Endothelial cell of umbilical vein (primary cell): ENCODE measurements at regions not wholly inside any gene's neighbourhood (a gene's known extent, or its start where the extent isn't known, plus 50 kb on each side); places are given as distances from the start of the nearest gene placed in this dataset.

Experiments
- EZH2 ChIP-seq: IDR thresholded peaks from 2 replicates; pipeline ENCODE4 v1.6.1; 2012; ENCODE audit warnings: borderline replicate concordance, low read depth, mild to moderate bottlenecking, moderate library complexity, low read length, inconsistent platforms; ENCODE audit not compliant: severe bottlenecking
- FOS ChIP-seq: IDR thresholded peaks from 2 replicates; pipeline ENCODE4 v1.6.1; 2011; ENCODE audit warnings: mild to moderate bottlenecking, low read length, moderate library complexity, borderline replicate concordance; ENCODE audit not compliant: insufficient read depth
- POLR2A ChIP-seq: IDR thresholded peaks from 2 replicates; pipeline ENCODE4 v1.6.1; 2012; ENCODE audit warnings: low read depth, mild to moderate bottlenecking, control low read depth, low read length
- POLR2AphosphoS5 ChIP-seq: IDR thresholded peaks from 2 replicates; pipeline ENCODE4 v1.6.1; 2012; ENCODE audit warnings: low read depth, mild to moderate bottlenecking, control low read depth, low read length, moderate library complexity; ENCODE audit not compliant: insufficient read depth
- TF ChIP-seq, protein P1 (sequence below), 2 donors: IDR thresholded peaks; 1 replicate in 1 of 2; 2 replicates in 1 of 2; pipeline ENCODE4 v1.5.1; 2011; ENCODE audit warnings: low read length in 2 of 2, mild to moderate bottlenecking in 2 of 2, moderate library complexity in 2 of 2, control low read depth in 1 of 2, inconsistent platforms in 1 of 2, low read depth in 1 of 2; ENCODE audit not compliant: insufficient read depth in 1 of 2; ENCODE audit errors: extremely low read depth in 1 of 2
- TF ChIP-seq, protein P2 (sequence below): IDR thresholded peaks from 2 replicates; pipeline ENCODE4 v1.6.1; 2011; ENCODE audit not compliant: insufficient read depth, insufficient read length

DNA sequence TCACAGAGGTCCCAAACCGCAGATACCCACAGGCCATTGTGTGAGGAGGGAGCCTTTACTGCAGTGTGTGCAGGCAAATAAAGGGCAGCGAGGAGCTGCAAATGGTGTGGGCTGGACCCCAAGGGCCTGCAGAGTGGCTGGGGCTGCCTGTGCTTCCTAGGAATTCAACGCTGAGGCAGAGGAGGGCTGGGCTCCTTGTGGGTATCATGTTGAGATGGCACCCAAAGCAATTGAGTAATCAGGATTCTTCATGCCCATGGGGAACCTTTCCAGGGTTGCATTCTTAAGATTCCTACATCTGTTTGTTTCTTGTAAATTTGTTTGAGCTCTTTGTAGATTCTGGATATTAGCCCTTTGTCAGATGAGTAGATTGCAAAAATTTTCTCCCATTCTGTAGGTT lies 85.4 kb upstream of the LIPC start:
- no peak for TF ChIP-seq POLR2AphosphoS5
- TF ChIP-seq, protein P1, sequence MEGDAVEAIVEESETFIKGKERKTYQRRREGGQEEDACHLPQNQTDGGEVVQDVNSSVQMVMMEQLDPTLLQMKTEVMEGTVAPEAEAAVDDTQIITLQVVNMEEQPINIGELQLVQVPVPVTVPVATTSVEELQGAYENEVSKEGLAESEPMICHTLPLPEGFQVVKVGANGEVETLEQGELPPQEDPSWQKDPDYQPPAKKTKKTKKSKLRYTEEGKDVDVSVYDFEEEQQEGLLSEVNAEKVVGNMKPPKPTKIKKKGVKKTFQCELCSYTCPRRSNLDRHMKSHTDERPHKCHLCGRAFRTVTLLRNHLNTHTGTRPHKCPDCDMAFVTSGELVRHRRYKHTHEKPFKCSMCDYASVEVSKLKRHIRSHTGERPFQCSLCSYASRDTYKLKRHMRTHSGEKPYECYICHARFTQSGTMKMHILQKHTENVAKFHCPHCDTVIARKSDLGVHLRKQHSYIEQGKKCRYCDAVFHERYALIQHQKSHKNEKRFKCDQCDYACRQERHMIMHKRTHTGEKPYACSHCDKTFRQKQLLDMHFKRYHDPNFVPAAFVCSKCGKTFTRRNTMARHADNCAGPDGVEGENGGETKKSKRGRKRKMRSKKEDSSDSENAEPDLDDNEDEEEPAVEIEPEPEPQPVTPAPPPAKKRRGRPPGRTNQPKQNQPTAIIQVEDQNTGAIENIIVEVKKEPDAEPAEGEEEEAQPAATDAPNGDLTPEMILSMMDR (IDR thresholded peaks at IDR 0.05; ENCODE audit: extremely low read depth in 1 of 2, insufficient read depth in 1 of 2, low read depth in 1 of 2, low read length in 2 of 2) = no peak
- TF ChIP-seq POLR2A = no peak
- no peak for TF ChIP-seq FOS
- TF ChIP-seq EZH2 = no peak
- TF ChIP-seq, protein P2, sequence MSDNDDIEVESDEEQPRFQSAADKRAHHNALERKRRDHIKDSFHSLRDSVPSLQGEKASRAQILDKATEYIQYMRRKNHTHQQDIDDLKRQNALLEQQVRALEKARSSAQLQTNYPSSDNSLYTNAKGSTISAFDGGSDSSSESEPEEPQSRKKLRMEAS = no peak
